ENCODE measurements at regions not wholly inside any gene's neighbourhood (a gene's known extent, or its start where the extent isn't known, plus 50 kb on each side); places are given as distances from the start of the nearest gene placed in this dataset.

DNA sequence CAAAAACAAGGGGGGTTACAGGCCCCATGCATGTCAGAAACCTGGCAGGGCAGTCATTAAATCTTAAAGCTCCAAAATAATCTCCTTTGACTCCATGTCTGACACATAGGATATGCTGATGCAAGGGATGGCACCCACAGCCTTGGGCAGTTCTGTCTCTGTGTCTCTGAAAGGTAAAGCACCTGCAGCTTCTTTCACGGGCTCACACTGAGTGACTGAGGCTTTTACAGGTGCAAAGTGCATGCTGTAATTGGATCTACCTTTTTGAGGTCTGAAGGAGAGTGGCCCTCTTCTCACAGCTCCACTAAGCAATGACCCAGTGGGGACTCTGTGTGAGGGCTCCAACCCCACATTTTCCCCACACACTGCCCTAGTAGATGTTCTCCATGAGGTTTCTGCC lies 1309.0 kb upstream of the B3GALT2 start:
- no peak overlapping the region for H3K4me3 Mint-ChIP-seq
- H3K27ac Mint-ChIP-seq, result no peak overlapping the region
- Histone ChIP-seq H3K9me3 (ENCODE audit: control insufficient read depth in 2 of 2, low read length in 2 of 2) (no peaks in the 10 kb centered on the region), H3K36me3 (ENCODE audit: control insufficient read depth, insufficient read depth, low read length) (no peaks in the 10 kb centered on the region), H3K27me3 (ENCODE audit: control insufficient read depth, insufficient read depth, low read length) (no peaks in the 10 kb centered on the region), H3K4me3 (ENCODE audit: low read depth, low read length) (no peak overlapping the region), H3K4me1 (ENCODE audit: control insufficient read depth, insufficient read depth, low read length, poor library complexity, severe bottlenecking) (no peaks in the 10 kb centered on the region), H3K27ac (ENCODE audit: insufficient read depth, low read length, poor library complexity, severe bottlenecking) (no peak overlapping the region)
- H3K36me3 Mint-ChIP-seq, result no peaks in the 10 kb centered on the region
- no peaks in the 10 kb centered on the region for H3K4me1 Mint-ChIP-seq
- DNase-seq (no peak), ATAC-seq (ENCODE audit: low read depth in 2 of 2) (no peak)
- peaks cover 0 to 7% (median 2%) of the 10 kb centered on the region in 7 donors for H3K9me3 Mint-ChIP-seq
- peaks cover 5% of the 10 kb centered on the region for H3K27me3 Mint-ChIP-seq

DNA sequence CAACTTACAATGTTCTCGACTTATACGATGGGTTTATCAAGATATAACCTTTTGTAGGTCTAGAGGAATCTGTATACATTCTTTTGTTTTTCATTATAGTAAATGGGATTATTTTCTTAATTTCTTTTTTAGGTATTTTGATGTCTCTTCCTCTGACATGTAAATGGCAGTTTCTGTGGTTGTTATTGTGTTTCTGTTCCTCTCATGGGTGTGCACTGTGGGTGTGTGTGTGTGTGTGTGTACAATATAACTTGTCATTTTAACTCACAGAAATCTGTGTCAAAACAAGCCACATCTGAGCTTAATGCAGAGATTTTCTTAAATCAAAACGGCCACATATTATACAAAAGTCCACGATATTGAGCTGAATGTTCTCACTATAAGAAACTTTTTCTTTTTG lies 1300.8 kb upstream of the B3GALT2 start:
- H3K9me3 ChIP-seq (ENCODE audit: control insufficient read depth in 2 of 2, low read length in 2 of 2), result no peaks in the 10 kb centered on the region
- no peaks in the 10 kb centered on the region for H3K36me3 ChIP-seq (ENCODE audit: control insufficient read depth, insufficient read depth, low read length)
- Mint-ChIP-seq H3K36me3 (no peaks in the 10 kb centered on the region), H3K27me3 (no peaks in the 10 kb centered on the region), H3K4me3 (no peak overlapping the region), H3K27ac (no peak overlapping the region), H3K4me1 (no peaks in the 10 kb centered on the region), H3K9me3 (no peaks in the 10 kb centered on the region)
- ATAC-seq (ENCODE audit: low read depth in 2 of 2) (no peak), DNase-seq (no peak)
- H3K4me3 ChIP-seq (ENCODE audit: low read depth, low read length), result no peak overlapping the region
- no peaks in the 10 kb centered on the region for H3K4me1 ChIP-seq (ENCODE audit: control insufficient read depth, insufficient read depth, low read length, poor library complexity, severe bottlenecking)
- H3K27me3 ChIP-seq (ENCODE audit: control insufficient read depth, insufficient read depth, low read length), result no peaks in the 10 kb centered on the region
- no peak overlapping the region for H3K27ac ChIP-seq (ENCODE audit: insufficient read depth, low read length, poor library complexity, severe bottlenecking)

DNA sequence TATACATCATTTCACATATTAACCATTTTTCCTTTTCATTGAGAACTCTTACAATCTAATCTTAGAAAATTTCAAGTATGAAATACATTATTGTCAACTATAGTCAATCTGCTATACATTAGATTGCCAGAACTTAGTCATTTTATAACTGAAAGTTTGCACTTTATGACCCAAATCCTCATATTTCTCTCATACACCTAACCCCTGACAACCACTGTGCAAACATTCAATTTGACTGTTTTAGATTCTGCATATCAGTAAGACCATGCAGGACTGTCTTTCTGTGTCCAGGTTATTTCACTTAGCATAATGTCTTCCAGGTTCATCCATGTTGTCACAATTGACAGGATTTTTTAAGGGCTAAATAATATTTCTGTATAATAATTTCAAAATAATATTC lies 1299.0 kb upstream of the B3GALT2 start:
- Mint-ChIP-seq H3K9me3 (no peaks in the 10 kb centered on the region), H3K27me3 (no peaks in the 10 kb centered on the region), H3K4me1 (no peaks in the 10 kb centered on the region), H3K4me3 (no peak overlapping the region), H3K36me3 (no peaks in the 10 kb centered on the region), H3K27ac (no peak overlapping the region)
- ATAC-seq (ENCODE audit: low read depth in 2 of 2) (no peak), DNase-seq (peak in 1 of 3 donors; percentile 0)
- H3K36me3 ChIP-seq (ENCODE audit: control insufficient read depth, insufficient read depth, low read length), result no peaks in the 10 kb centered on the region
- H3K27me3 ChIP-seq (ENCODE audit: control insufficient read depth, insufficient read depth, low read length), result no peaks in the 10 kb centered on the region
- no peaks in the 10 kb centered on the region for H3K4me1 ChIP-seq (ENCODE audit: control insufficient read depth, insufficient read depth, low read length, poor library complexity, severe bottlenecking)
- H3K4me3 ChIP-seq (ENCODE audit: low read depth, low read length), result no peak overlapping the region
- H3K9me3 ChIP-seq (ENCODE audit: control insufficient read depth in 2 of 2, low read length in 2 of 2), result no peaks in the 10 kb centered on the region
- no peak overlapping the region for H3K27ac ChIP-seq (ENCODE audit: insufficient read depth, low read length, poor library complexity, severe bottlenecking)

DNA sequence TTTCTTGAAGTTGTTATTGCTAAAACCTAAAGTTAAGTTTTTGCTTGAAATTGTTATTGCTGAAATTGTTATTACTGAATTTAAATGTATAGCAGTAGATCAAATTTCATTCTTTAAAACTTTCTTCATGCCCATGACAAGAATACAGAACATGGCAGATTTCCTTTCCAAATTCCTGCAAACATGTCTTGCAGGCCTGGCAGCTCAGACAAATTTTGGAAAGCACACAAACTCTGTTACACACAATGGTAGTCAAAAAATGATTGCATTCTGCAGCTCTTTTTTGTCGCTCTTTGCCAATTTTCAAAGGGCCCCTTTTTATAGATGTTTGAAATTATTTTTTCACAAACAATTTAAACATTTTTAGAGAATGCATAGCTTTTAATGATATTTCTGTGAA lies 1292.3 kb upstream of the B3GALT2 start:
- Mint-ChIP-seq H3K9me3 (no peaks in the 10 kb centered on the region), H3K4me1 (no peaks in the 10 kb centered on the region), H3K27me3 (no peaks in the 10 kb centered on the region), H3K27ac (no peak overlapping the region), H3K36me3 (no peaks in the 10 kb centered on the region), H3K4me3 (no peak overlapping the region)
- no peaks in the 10 kb centered on the region for H3K36me3 ChIP-seq (ENCODE audit: control insufficient read depth, insufficient read depth, low read length)
- no peak for DNase-seq
- no peak for ATAC-seq (ENCODE audit: low read depth in 2 of 2)
- H3K4me1 ChIP-seq (ENCODE audit: control insufficient read depth, insufficient read depth, low read length, poor library complexity, severe bottlenecking), result no peaks in the 10 kb centered on the region
- no peak overlapping the region for H3K27ac ChIP-seq (ENCODE audit: insufficient read depth, low read length, poor library complexity, severe bottlenecking)
- no peaks in the 10 kb centered on the region for H3K9me3 ChIP-seq (ENCODE audit: control insufficient read depth in 2 of 2, low read length in 2 of 2)
- H3K27me3 ChIP-seq (ENCODE audit: control insufficient read depth, insufficient read depth, low read length), result no peaks in the 10 kb centered on the region
- H3K4me3 ChIP-seq (ENCODE audit: low read depth, low read length), result no peak overlapping the region

DNA sequence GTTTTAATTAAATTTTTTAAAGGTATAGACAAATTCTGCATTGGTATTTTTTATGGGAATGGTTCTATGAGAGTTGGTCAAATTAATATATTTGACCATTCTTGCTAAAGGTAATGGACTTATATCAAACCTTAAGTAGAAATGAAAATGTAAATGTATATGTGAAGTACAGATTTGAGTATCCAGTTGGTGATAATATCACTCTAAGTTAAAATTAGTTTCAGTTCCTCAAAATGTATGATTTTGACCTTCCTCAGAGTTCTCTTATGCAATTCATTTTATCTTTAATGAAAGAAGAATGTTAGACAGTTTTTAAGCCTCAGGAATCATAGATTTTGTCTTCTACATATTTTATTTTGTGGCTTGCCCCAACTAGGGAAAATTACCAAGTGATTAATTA lies 1291.5 kb upstream of the B3GALT2 start:
- no peaks in the 10 kb centered on the region for H3K27me3 Mint-ChIP-seq
- Histone ChIP-seq H3K4me1 (ENCODE audit: control insufficient read depth, insufficient read depth, low read length, poor library complexity, severe bottlenecking) (no peaks in the 10 kb centered on the region), H3K36me3 (ENCODE audit: control insufficient read depth, insufficient read depth, low read length) (no peaks in the 10 kb centered on the region), H3K27ac (ENCODE audit: insufficient read depth, low read length, poor library complexity, severe bottlenecking) (no peak overlapping the region), H3K9me3 (ENCODE audit: control insufficient read depth in 2 of 2, low read length in 2 of 2) (no peaks in the 10 kb centered on the region), H3K27me3 (ENCODE audit: control insufficient read depth, insufficient read depth, low read length) (no peaks in the 10 kb centered on the region), H3K4me3 (ENCODE audit: low read depth, low read length) (no peak overlapping the region)
- no peak overlapping the region for H3K27ac Mint-ChIP-seq
- no peaks in the 10 kb centered on the region for H3K9me3 Mint-ChIP-seq
- ATAC-seq (ENCODE audit: low read depth in 2 of 2) (no peak), DNase-seq (no peak)
- H3K36me3 Mint-ChIP-seq, result no peaks in the 10 kb centered on the region
- H3K4me3 Mint-ChIP-seq, result no peak overlapping the region
- no peaks in the 10 kb centered on the region for H3K4me1 Mint-ChIP-seq

DNA sequence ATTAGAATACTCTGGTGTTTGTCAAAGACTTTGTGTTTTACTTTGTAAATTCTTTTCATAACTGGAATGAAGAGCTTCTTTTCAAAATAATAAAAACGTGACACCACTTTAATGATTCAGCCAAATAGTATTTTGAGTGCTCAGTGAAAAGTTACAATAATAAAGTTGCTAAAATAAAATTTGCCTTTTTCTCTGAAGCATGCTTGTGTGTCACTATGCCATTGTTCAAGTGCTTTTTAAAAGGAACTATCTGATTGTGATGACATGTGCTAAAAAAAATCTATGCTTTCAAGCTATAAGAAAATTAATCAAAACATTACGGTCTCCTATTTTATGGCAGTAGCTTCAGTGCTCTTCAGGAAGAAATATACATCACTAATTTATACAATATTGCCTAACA lies 1290.5 kb upstream of the B3GALT2 start:
- H3K4me3 Mint-ChIP-seq, result no peak overlapping the region
- ATAC-seq (ENCODE audit: low read depth in 2 of 2) (no peak), DNase-seq (no peak)
- H3K9me3 ChIP-seq (ENCODE audit: control insufficient read depth in 2 of 2, low read length in 2 of 2), result no peaks in the 10 kb centered on the region
- H3K4me1 ChIP-seq (ENCODE audit: control insufficient read depth, insufficient read depth, low read length, poor library complexity, severe bottlenecking), result no peaks in the 10 kb centered on the region
- no peaks in the 10 kb centered on the region for H3K36me3 Mint-ChIP-seq
- H3K27me3 ChIP-seq (ENCODE audit: control insufficient read depth, insufficient read depth, low read length), result no peaks in the 10 kb centered on the region
- H3K27ac ChIP-seq (ENCODE audit: insufficient read depth, low read length, poor library complexity, severe bottlenecking), result no peak overlapping the region
- H3K36me3 ChIP-seq (ENCODE audit: control insufficient read depth, insufficient read depth, low read length), result no peaks in the 10 kb centered on the region
- H3K27ac Mint-ChIP-seq, result no peak overlapping the region
- no peaks in the 10 kb centered on the region for H3K27me3 Mint-ChIP-seq
- H3K4me1 Mint-ChIP-seq, result no peaks in the 10 kb centered on the region
- no peaks in the 10 kb centered on the region for H3K9me3 Mint-ChIP-seq
- no peak overlapping the region for H3K4me3 ChIP-seq (ENCODE audit: low read depth, low read length)

DNA sequence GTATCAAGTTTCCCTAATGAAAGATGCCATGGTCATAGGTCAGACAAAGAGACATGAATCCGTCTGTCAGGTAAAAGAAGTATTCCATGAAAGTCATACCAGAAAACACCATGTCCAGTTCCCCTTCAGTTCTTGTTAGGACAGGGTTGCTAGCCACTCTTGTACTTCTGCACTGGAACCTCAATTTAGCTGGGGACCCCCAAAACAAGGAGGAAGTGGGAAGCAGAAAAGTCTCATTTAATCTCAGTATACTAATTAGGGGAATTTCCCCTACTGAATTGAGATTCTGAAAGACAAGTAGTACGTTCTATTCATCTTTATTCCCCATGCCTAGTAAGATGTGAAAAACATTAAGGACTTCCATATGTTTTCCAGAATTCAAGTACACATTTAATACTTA lies 1289.9 kb upstream of the B3GALT2 start:
- H3K9me3 ChIP-seq (ENCODE audit: control insufficient read depth in 2 of 2, low read length in 2 of 2), result no peaks in the 10 kb centered on the region
- H3K27ac ChIP-seq (ENCODE audit: insufficient read depth, low read length, poor library complexity, severe bottlenecking), result no peak overlapping the region
- H3K9me3 Mint-ChIP-seq, result no peaks in the 10 kb centered on the region
- H3K4me3 Mint-ChIP-seq, result no peak overlapping the region
- no peaks in the 10 kb centered on the region for H3K27me3 Mint-ChIP-seq
- H3K27me3 ChIP-seq (ENCODE audit: control insufficient read depth, insufficient read depth, low read length), result no peaks in the 10 kb centered on the region
- no peak overlapping the region for H3K4me3 ChIP-seq (ENCODE audit: low read depth, low read length)
- no peaks in the 10 kb centered on the region for H3K4me1 ChIP-seq (ENCODE audit: control insufficient read depth, insufficient read depth, low read length, poor library complexity, severe bottlenecking)
- H3K27ac Mint-ChIP-seq, result no peak overlapping the region
- no peaks in the 10 kb centered on the region for H3K4me1 Mint-ChIP-seq
- no peaks in the 10 kb centered on the region for H3K36me3 ChIP-seq (ENCODE audit: control insufficient read depth, insufficient read depth, low read length)
- H3K36me3 Mint-ChIP-seq, result no peaks in the 10 kb centered on the region
- ATAC-seq (ENCODE audit: low read depth in 2 of 2) (no peak), DNase-seq (no peak)

DNA sequence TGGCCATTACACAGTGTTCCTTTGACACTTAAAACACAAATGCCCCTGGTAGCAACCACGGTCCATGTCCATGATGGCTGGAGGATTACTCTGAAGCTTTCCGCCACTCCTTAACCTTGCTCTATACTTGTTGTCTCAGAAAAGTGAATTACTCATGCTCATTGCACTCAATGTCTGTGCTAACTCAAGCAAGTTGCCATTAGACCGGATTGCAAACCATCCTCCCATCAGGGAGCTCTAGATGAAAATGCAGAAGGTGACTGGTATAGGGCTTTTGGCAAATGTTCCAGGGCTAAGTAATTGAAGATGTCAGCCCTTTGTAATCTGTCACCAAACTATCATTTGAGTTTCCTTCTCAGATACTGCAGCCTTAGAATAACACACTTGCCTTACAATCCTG lies 1288.3 kb upstream of the B3GALT2 start:
- Histone ChIP-seq H3K27ac (ENCODE audit: insufficient read depth, low read length, poor library complexity, severe bottlenecking) (no peak overlapping the region), H3K9me3 (ENCODE audit: control insufficient read depth in 2 of 2, low read length in 2 of 2) (no peaks in the 10 kb centered on the region), H3K27me3 (ENCODE audit: control insufficient read depth, insufficient read depth, low read length) (no peaks in the 10 kb centered on the region), H3K4me3 (ENCODE audit: low read depth, low read length) (no peak overlapping the region), H3K4me1 (ENCODE audit: control insufficient read depth, insufficient read depth, low read length, poor library complexity, severe bottlenecking) (no peaks in the 10 kb centered on the region), H3K36me3 (ENCODE audit: control insufficient read depth, insufficient read depth, low read length) (no peaks in the 10 kb centered on the region)
- H3K27me3 Mint-ChIP-seq, result no peaks in the 10 kb centered on the region
- no peak overlapping the region for H3K4me3 Mint-ChIP-seq
- no peaks in the 10 kb centered on the region for H3K36me3 Mint-ChIP-seq
- DNase-seq (no peak), ATAC-seq (ENCODE audit: low read depth in 2 of 2) (peak in 1 of 2 donors; percentile 34)
- no peaks in the 10 kb centered on the region for H3K9me3 Mint-ChIP-seq
- H3K4me1 Mint-ChIP-seq, result no peaks in the 10 kb centered on the region
- peak overlapping the region in 1 of 3 donors; percentile 2 for H3K27ac Mint-ChIP-seq

Measured in CD4-positive, CD25-positive, alpha-beta regulatory T cell (primary cell).